GM19035 (cell line): ENCODE measurements at regions not wholly inside any gene's neighbourhood (a gene's known extent, or its start where the extent isn't known, plus 50 kb on each side); places are given as distances from the start of the nearest gene placed in this dataset.

ENCODE experiments used
- ATAC-seq: cut with Tn5 transposase; IDR thresholded peaks from one replicate; pipeline ENCODE4 v1.9.1; 2021; ENCODE audit not compliant: unreplicated experiment

DNA sequence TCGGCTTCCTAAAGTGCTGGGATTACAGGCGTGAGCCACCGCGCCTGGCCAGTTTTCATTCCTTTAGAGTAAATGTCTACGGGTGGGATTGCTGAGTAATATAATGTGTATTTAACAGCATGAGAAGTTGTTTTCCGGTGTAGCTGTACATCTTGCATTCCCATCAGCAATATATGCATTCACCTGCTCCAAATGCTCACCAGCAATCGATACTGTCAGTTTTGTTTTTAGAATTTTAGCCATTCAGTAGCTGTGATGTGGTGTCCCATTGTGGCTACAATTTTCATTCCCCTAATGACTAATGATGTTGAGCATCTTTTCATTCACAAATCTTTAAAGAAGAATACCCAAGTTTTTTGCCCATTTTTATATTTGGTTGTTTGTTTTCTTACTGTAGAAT lies 134.8 kb upstream of the RGMA start:
- ATAC-seq = peak; percentile 72

DNA sequence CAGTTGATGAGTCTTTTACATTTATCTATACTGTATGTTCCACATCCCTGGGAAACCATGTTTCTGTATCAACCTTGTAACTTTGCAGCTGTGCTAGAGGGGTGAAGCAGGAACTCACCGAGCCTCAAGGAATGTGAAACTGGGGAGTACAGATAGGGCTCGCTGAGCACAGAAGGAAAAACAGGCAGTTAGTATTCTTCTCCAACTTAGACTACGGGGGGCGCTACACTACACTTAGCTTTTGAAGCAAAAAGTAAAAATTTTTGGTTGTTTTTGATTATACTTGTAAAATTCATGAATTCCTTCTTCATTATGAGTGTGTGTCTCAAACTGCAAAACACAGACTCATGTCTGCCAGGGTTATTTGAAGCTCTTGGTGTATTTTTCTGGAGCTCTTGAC lies 132.7 kb upstream of the RGMA start:
- no peak for ATAC-seq

DNA sequence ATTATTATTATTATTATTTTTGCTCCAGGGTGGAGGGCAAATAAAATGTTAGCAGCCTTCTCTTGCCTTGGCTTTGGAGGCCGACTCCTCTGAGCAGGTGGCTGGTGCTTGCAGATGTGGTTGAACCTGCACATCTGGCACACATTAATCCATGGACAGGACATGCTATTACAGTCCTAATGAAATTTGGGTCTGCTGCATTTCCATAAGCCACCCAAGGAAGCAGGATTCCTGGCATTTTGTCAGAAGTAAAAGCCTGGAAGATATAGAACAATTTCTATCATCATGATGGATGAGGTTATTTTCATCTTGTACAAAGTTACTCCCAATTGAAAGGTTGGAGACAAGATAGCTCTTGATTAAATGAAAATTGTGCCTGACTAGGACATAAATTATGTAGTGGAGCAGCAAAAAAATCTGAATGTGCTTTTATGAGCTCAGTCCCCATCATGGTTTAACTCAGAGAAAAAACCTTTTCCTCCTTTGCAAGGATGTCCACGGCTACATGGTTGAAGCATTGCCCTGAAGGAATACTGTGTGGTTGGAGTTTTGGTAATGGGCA lies 130.9 kb upstream of the RGMA start:
- no peak for ATAC-seq

DNA sequence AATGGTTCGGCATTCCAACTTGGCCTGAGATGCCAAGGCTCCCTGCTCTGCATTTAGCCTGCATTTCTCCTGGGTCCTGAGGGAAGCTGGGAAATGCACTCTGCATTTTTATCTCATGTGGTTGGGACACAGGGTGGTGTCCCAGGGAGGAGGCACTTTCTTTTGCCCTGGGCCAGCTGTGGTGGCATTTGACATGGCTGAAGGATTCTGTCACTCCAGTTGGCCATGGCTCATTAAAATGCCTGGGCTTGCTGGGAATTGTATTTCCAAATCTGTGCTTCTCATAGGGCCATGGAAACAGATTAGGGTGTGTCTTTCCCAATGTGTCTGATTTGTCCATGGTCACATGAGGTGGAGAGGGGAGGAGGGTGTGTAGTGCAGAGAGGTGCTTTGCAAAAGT lies 128.3 kb upstream of the RGMA start:
- ATAC-seq = no peak

DNA sequence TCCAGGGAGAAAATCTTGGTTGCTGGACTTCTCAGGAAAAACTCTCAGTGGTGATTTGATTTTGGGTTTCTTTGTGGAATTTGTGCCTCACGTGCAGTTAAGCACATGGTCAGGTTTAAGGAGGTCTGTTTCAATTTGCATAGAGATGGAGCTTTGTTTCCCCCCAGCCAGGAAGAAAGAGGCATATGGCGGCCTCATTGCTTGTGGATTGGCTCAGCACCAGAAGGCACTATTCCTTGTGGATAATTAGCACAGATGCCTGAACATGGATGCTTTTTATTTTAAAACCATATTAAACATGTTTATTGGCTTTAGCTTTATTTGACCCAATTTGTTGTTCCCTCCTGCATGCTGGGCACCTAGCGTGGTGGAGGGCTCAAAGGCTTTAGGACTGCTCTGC lies 125.1 kb upstream of the RGMA start:
- no peak for ATAC-seq

DNA sequence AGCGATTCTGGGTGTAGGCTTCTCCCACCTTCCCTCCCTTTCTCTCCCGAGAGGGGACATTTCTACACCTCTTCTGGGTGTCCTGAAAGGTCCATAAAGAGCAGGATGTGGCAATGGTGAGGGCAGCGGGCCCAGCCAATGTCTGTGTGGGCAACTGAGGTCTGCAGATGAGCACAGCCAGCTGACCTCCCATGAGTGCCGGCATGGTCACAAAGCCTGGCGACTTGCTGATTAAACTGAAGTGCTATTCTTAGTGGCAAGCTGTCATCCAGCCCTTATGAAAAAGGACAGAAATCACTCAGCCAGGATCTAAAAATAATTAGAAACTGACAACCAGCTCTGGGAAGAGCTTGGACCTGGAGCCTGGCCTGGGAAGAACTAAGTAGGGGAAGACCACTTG lies 124.3 kb upstream of the RGMA start:
- ATAC-seq = no peak

DNA sequence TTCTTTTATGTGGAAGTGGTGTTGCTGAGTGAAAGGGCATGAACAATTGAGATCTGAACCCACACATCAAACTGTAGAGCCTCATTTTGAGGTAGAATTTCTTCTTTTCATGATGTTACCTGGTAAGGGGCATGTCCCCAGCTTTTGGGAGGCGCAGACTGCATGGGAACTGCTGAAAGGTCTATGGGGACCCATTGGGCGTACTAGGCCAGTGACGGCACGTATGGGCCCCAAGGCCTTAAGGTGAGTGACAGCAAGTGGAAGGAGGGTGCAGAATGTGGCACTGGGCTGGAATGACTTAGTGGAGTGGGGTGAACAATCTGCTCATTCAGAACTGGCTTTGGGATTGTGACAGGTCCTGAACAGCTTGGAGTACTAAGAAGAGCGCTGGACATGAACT lies 123.6 kb upstream of the RGMA start:
- no peak for ATAC-seq

DNA sequence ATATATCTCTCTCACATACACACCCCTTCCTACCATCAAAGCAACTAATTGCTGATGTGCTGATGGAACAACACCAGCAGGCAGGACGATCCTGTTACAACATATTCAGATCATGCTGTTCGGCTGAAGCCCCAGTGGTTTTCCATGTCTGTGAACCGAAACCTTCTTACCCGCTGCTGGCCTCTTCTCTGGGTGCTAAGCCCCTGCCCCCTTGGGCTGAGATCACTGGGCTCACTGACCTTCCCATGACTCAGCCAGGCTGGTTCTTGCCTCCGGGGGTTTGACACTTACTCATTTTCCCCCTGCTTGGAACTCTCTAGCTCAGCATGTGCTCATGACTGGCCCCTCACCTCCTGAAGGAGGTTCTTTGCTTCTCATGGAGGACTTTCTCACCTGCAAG lies 122.0 kb upstream of the RGMA start:
- no peak for ATAC-seq

DNA sequence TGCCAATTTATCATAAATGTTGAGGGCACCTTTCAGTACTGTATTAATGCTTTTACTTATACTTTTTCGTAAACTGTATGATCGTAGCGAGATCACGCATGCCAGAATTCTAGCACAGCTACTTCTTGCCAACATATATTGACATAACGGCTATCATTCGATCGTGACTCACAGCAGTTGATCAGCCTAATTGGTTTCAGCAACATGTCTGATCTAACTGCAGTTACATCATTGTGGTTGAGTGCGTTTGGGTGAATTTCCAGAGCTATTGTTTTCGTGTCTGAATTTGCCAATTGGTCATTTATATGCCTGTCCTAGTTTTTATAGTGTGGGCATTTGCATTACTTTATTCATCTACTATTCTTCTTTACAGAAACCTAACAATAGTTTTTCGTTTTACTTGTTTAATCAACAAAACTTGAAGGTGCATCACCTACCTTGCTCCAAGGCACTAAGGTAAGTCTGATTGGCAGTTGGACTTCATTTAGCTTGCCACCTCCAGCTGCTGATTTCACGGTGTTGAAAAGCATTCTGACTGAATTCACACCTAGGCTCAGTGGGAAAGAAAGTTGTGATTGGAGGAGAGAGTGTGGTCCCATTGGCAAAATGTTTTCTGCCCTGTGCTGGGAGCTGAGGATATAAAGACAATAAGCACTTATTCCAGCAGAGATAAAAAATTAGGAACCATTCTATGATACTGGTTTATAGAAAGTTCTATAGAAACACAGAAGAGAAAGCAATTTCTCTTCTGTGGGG lies 120.9 kb upstream of the RGMA start:
- ATAC-seq = no peak

DNA sequence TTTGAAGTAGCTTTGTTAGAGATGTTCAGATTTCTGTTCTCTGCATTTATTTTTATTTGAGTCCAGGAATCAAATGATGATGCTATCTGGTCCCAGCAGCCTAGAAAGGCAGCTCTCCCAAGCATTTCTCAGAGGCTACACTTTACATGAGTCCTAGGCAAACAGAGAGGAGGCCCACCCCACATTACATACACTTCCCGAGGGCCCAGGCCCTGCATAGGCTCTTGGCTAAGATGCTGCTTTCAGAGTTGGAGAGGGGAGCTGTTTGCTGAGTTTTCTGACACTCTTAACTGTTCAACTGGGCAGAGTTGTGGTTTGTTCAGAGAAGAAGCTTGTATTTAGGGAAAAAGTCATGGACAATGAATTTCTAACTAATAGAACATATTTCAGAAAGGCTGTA lies 117.9 kb upstream of the RGMA start:
- no peak for ATAC-seq

DNA sequence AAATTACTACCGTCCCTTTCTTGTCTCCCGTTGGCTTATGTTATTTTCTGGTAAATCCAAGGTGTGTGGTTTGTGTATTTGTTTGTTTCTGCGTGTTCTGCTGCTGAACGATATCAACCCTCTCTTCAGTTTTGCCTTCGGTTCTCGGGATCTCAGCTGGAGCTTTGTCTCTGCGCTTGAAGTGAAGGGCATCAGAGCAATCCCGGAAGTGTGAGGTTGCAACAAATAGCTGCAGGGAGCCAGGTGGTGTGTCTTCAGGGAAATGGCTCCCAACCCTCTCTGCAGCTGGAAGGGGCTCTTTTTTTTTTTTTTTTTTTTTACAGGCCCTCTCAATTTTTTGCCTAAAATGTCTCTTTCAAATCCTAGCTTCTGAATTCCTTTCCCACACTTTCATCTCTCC lies 116.4 kb upstream of the RGMA start:
- ATAC-seq = no peak

DNA sequence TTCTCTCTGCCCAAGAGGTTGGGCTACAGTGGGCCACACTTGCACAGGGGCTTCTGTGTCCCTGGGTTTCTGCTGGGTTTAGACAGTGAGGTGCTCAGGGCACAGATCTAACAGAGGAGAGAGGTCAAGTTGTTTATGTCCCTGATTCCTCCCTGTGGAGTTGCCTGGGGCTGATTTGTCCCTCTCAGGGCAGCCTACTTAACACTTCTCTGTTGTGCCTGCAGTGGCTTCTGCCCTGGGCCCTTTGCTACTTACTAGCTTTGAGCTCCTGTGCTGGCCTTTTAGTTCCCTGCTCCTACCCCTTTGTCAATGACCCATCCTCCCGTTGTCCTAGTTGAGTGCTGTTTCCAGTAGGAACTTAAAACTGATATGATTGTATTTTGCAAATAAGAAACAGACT lies 114.0 kb upstream of the RGMA start:
- no peak for ATAC-seq

DNA sequence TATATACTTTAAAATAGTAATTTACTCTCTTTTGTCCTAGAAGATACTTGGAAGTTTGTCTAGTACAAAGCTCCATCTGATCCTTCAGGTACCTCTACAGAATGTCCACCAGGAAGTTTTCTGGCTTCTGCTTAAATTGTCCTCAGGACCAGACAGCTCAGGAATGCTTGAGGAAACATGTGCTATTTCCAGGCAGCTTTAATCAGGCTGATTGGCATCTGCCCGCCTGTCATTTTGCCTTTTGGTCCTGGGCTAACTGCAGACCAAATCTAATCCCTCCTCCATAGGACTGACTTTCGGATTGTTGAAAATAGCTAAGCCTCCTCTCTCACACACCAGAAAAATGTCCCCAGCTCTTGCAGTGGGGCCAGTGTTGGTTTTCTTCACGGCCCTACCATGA lies 113.4 kb upstream of the RGMA start:
- no peak for ATAC-seq

DNA sequence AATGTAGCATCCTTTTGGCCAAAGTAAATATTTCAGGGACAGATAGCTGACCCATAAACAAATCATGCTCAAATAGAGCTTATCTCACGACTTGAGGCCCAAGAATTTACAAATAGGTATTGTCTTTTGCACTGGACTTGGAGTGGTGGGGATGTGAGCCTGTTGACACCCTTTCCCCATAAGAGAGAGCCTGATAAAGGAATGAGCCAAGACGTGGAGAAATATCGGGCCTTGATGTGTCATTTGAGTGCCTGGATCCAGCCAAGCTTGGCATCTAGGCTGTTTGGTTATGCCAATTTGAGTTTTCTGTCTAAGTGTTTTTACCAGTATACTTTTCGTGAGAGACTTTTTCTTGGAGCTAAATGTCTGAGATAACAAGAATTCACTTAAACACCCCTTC lies 112.9 kb upstream of the RGMA start:
- no peak for ATAC-seq

DNA sequence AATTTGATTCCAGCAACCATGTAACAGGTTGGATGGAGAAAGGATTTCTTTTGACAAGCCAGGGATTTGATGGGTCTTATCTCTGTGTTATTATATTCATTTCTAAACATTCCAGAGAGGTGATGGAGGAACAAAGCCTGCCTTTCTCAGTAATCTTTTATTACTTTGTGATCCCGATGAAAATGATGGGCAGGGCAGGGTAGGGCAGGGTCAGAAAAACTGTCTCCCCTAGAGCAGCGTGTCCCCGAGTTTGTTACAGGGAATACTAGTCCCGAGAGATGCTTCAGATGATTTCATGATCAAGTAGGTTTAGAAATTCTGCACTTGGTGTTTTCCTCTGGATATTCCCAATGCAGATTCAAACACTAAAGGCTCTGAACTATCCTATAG lies 111.8 kb upstream of the RGMA start:
- ATAC-seq = no peak

DNA sequence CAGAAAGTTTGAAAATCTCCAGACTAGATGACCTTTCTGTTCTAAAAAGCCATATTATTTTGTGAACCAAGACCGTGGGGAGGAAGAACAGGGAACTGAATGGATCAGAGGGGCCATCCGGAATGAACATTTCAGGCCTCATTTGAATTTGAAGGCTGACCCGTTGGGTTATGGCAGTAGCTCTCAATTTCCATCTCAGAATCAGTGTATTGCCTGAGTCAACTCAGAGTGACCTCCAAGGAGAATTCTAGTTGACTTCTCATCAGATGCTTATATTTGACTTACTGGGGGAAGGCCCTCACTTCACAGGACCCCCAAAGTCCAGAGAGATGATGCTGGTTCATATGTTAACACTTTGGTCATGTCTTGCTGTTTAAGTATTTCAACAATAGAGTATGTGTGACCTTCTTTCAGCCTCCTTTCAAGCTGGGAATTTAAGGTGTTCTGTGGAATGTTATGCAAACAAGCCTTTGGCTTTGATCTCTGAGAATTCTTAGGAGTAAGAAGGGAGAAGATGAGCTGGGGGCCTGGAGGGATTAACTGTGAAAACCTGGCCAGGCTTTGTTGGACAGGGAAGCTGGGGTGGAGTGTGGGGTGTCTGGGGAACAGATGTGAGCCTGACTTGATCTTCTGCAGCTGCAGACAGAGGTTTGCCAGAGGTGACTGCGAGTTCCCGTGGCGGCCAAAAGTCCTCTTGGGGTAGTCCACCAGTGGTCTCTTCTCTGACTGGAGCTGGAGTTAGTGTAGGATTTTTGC lies 111.2 kb upstream of the RGMA start:
- ATAC-seq = no peak

DNA sequence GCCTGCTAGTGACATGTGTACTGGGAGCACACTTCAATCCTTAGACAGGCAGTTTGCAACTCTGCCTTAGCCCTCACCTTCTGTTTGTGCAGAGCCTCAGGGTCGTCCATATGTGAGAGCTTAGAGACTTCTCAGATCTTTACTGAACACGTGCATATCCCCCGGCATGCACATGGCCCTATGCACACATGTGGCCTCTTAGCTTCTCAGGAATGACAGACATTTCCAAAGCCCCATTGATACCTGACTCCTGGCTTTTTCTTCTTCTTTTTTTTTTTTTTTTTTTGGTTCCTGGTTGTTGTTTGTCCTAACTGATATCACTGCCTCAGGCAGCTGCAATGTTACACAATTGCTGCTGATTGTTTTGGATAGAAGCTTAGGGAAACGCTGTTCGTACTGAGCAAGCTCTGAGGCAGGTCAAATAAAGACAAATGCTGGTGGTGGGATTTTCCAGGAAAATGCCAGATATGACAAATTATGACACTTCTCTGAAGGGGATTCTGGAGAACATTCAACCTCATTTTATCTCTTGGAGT lies 107.2 kb upstream of the RGMA start:
- ATAC-seq = no peak

DNA sequence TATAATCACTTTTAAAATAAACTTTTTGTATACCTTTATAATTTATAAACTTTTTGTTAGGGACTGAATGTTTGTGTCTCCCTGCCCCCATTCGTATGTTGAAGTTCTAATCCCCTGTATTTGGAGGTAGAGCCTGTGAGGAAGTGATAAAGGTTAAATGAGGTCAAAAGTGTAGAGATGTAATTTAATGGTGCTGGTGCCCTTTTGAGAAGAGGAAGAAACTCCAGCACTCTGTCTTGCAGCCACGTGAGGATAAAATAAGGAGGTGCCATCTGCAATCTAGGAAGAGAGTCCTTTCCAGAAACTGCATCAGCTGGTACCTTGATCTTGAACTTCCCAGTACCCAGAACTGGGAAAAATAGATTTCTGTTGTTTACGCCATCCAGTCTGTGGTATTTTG lies 106.1 kb upstream of the RGMA start:
- no peak for ATAC-seq

DNA sequence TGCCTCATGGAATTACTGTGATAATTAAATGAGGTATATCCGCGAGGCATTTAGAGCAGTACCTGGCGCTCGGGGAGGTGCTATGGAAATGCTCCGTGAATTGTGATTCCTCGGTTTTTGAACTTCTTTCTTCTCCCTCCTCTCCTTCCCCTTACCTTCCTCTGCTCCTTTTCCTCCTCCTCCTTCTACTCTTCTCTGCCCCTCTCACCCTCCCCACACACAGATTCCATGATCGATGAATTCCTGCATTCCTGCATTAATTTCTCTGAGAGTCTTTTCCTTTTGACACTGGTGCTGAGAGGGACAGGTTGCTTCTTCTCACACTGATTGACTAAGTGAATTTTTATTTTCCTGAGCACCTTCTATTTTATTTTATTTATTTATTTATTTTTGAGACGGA lies 101.2 kb upstream of the RGMA start:
- ATAC-seq = no peak

DNA sequence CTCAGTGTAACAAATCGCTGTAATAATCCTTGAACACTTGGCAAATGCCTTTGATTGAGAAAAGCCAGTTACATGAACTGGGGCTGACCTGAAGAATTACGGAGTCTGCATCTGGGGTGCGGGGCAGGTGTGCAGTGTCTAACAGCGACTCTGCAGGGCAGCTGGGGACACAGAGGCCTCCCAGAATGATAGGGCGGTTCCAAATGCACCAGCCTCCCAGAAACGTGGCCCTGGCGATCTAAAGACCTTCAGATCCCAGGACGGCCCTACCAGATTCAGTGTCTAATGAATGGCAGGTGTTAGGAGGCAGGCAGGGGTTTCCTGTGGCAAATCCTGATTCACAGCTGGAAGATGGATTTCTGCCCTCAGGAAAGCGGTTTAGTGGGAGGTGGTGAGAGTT lies 100.5 kb upstream of the RGMA start:
- ATAC-seq = no peak

DNA sequence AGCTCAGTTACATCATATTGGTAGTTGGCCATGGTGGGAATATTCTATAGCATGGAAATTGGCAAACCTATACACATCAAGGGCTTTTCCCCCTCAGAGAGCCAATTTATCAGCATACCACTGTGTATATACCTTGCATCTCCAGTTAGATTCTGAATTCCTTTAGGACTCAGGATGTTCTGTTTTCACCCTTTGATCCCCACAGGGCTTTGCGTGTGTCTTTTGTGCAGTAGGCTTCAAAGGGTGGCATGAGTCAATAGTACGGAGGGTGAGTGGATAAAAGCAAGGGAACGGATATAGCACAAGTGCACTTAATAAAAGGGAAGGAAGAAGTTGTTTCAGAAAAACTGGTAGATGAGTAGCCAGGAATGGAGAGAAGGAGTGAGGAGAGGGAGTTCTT lies 99.2 kb upstream of the RGMA start:
- no peak for ATAC-seq

DNA sequence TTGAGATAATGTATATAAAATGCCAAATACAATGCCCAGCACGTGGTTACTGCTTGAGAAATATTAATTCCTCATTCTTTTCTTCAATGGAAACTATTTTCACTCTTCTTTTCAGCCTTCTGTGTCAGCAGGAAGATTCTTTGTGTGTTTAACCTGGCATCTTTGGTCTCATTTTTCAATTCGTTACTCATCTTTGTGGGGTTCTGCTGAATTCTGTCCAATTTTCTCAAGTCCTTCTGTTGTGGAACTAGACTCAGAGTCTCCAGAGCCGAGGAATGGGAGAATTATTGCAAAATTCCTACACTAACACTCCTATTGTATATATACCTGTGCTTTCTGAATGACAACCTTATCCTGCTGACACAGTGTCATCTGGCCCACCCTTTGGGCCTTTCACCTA lies 96.8 kb upstream of the RGMA start:
- ATAC-seq = no peak
